ENCODE measurements at regions not wholly inside any gene's neighbourhood (a gene's known extent, or its start where the extent isn't known, plus 50 kb on each side); places are given as distances from the start of the nearest gene placed in this dataset.

DNA sequence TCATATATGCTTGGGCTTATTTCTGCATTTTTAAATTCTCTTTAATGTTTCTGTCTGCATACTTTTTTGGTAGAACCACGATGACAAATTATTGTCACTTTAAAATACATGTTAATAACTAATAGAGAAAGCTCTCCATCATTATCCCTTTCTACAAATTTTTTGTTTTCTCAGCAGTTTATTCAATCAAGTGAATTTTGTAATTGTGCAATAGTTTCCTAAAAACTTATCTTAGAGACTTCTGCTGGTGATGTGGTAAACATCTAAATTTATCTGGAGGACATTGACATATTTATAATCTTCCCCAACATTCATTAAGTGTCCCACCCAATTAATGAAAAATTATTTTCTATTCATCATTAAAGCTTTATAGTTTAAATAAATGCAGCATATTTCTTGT lies 215.3 kb downstream of the MEX3B start:
- Histone ChIP-seq H3K4me2 (ENCODE audit: low read depth, low read length, poor library complexity, severe bottlenecking) (no peak overlapping the region), H3K27me3 (ENCODE audit: insufficient read depth, low read length, poor library complexity, severe bottlenecking) (no peaks in the 10 kb centered on the region), H3F3A (ENCODE audit: low read depth) (no peaks in the 10 kb centered on the region)

DNA sequence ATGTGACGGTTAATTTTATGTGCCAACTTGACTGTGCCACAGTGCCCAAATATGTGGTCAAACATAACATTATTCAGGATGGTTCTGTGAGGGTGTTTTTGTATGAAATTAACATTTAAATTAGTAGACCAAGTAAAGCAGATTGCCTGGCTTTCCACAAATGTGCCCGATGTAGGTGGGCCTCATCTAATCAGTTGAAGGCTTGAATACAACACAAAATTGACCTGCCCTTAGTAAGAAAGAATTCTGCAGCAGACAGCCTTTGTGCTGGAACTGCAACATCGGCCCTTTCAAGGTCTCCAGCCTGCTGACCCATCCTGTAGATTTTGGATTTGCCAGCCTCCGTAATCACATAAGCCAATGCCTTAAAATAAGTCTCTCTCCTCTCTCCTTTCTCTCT lies 215.9 kb downstream of the MEX3B start:
- no peaks in the 10 kb centered on the region for H3K27me3 ChIP-seq (ENCODE audit: insufficient read depth, low read length, poor library complexity, severe bottlenecking)
- no peaks in the 10 kb centered on the region for H4K20me1 ChIP-seq (ENCODE audit: insufficient read depth, low read length, poor library complexity, severe bottlenecking)
- no peak overlapping the region for H3K4me2 ChIP-seq (ENCODE audit: low read depth, low read length, poor library complexity, severe bottlenecking)
- no peaks in the 10 kb centered on the region for H3F3A ChIP-seq (ENCODE audit: low read depth)
- H3K9me2 ChIP-seq (replicated peaks; ENCODE audit: low read depth, low read length) = no peaks in the 10 kb centered on the region
- H3K4me3 ChIP-seq (ENCODE audit: low read length, poor library complexity, severe bottlenecking) = no peak overlapping the region
- H3K36me3 ChIP-seq (ENCODE audit: insufficient read depth, low read length) = no peaks in the 10 kb centered on the region
- TF ChIP-seq, protein P1, sequence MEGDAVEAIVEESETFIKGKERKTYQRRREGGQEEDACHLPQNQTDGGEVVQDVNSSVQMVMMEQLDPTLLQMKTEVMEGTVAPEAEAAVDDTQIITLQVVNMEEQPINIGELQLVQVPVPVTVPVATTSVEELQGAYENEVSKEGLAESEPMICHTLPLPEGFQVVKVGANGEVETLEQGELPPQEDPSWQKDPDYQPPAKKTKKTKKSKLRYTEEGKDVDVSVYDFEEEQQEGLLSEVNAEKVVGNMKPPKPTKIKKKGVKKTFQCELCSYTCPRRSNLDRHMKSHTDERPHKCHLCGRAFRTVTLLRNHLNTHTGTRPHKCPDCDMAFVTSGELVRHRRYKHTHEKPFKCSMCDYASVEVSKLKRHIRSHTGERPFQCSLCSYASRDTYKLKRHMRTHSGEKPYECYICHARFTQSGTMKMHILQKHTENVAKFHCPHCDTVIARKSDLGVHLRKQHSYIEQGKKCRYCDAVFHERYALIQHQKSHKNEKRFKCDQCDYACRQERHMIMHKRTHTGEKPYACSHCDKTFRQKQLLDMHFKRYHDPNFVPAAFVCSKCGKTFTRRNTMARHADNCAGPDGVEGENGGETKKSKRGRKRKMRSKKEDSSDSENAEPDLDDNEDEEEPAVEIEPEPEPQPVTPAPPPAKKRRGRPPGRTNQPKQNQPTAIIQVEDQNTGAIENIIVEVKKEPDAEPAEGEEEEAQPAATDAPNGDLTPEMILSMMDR (conservative IDR thresholded peaks at IDR 0.05; ENCODE audit: low read length) = no peak
- TF ChIP-seq EZH2phosphoT487 (IDR thresholded peaks at IDR 0.05; ENCODE audit: borderline replicate concordance) = no peak
- H3K4me1 ChIP-seq (ENCODE audit: insufficient read depth, low read length, poor library complexity, severe bottlenecking) = no peaks in the 10 kb centered on the region
- no peaks in the 10 kb centered on the region for H3K9me3 ChIP-seq (ENCODE audit: insufficient read depth, low read depth, low read length)
- H3K9ac ChIP-seq (ENCODE audit: low read depth, low read length, poor library complexity, severe bottlenecking) = no peak overlapping the region
- H3K79me2 ChIP-seq (ENCODE audit: insufficient read depth, low read length) = no peaks in the 10 kb centered on the region
- H2AFZ ChIP-seq (ENCODE audit: low read length) = no peak overlapping the region

More for the DNA sequence above, 215.3 kb downstream of the MEX3B start:
- Histone ChIP-seq H3K36me3 (ENCODE audit: insufficient read depth, low read length) (no peaks in the 10 kb centered on the region), H3K79me2 (ENCODE audit: insufficient read depth, low read length) (no peaks in the 10 kb centered on the region), H3K9ac (ENCODE audit: low read depth, low read length, poor library complexity, severe bottlenecking) (no peak overlapping the region), H3K9me2 (replicated peaks; ENCODE audit: low read depth, low read length) (no peaks in the 10 kb centered on the region), H4K20me1 (ENCODE audit: insufficient read depth, low read length, poor library complexity, severe bottlenecking) (no peaks in the 10 kb centered on the region), H3K9me3 (ENCODE audit: insufficient read depth, low read depth, low read length) (no peaks in the 10 kb centered on the region), H3K4me1 (ENCODE audit: insufficient read depth, low read length, poor library complexity, severe bottlenecking) (no peaks in the 10 kb centered on the region), H3K4me3 (ENCODE audit: low read length, poor library complexity, severe bottlenecking) (no peak overlapping the region), H2AFZ (ENCODE audit: low read length) (no peak overlapping the region)
- TF ChIP-seq, protein P1 (conservative IDR thresholded peaks at IDR 0.05; ENCODE audit: low read length) = no peak
- TF ChIP-seq EZH2phosphoT487 (IDR thresholded peaks at IDR 0.05; ENCODE audit: borderline replicate concordance) = no peak

DNA sequence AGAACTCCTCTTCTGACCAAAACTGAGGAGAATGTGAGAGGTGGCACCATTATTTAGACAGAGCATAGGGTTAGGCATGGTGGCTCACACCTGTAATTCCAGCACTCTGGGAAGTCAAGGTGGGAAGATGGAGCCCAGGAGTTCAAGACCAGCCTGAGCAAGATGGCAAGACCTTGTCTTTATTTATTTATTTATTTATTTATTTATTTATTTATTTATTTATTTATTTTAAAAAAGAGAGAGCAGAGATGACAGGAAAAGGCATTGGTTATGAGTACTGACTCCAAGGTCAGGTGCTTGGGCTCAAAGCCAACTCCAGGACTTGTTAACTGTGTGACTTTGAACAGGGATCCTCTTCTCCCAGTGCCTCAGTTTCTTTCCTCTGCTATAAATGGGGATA lies 217.7 kb downstream of the MEX3B start:
- no peaks in the 10 kb centered on the region for H3K9me2 ChIP-seq (replicated peaks; ENCODE audit: low read depth, low read length)
- H3K9me3 ChIP-seq (ENCODE audit: insufficient read depth, low read depth, low read length) = no peaks in the 10 kb centered on the region
- H3K4me2 ChIP-seq (ENCODE audit: low read depth, low read length, poor library complexity, severe bottlenecking) = no peak overlapping the region
- no peak overlapping the region for H3K9ac ChIP-seq (ENCODE audit: low read depth, low read length, poor library complexity, severe bottlenecking)
- H3F3A ChIP-seq (ENCODE audit: low read depth) = no peaks in the 10 kb centered on the region
- H3K36me3 ChIP-seq (ENCODE audit: insufficient read depth, low read length) = no peaks in the 10 kb centered on the region
- no peaks in the 10 kb centered on the region for H3K27me3 ChIP-seq (ENCODE audit: insufficient read depth, low read length, poor library complexity, severe bottlenecking)
- no peaks in the 10 kb centered on the region for H3K79me2 ChIP-seq (ENCODE audit: insufficient read depth, low read length)
- H4K20me1 ChIP-seq (ENCODE audit: insufficient read depth, low read length, poor library complexity, severe bottlenecking) = no peaks in the 10 kb centered on the region
- no peak overlapping the region for H2AFZ ChIP-seq (ENCODE audit: low read length)
- H3K4me3 ChIP-seq (ENCODE audit: low read length, poor library complexity, severe bottlenecking) = no peak overlapping the region
- TF ChIP-seq, protein P1 (conservative IDR thresholded peaks at IDR 0.05; ENCODE audit: low read length) = no peak
- no peak for TF ChIP-seq EZH2phosphoT487 (IDR thresholded peaks at IDR 0.05; ENCODE audit: borderline replicate concordance)
- no peaks in the 10 kb centered on the region for H3K4me1 ChIP-seq (ENCODE audit: insufficient read depth, low read length, poor library complexity, severe bottlenecking)

Data from Loucy (cell line).